ENCODE measurements at regions not wholly inside any gene's neighbourhood (a gene's known extent, or its start where the extent isn't known, plus 50 kb on each side); places are given as distances from the start of the nearest gene placed in this dataset.

GRCh38 chr5:17878541-17878940 lies 244.3 kb downstream of the TAF11L14 start:
- TF ChIP-seq, protein P1, sequence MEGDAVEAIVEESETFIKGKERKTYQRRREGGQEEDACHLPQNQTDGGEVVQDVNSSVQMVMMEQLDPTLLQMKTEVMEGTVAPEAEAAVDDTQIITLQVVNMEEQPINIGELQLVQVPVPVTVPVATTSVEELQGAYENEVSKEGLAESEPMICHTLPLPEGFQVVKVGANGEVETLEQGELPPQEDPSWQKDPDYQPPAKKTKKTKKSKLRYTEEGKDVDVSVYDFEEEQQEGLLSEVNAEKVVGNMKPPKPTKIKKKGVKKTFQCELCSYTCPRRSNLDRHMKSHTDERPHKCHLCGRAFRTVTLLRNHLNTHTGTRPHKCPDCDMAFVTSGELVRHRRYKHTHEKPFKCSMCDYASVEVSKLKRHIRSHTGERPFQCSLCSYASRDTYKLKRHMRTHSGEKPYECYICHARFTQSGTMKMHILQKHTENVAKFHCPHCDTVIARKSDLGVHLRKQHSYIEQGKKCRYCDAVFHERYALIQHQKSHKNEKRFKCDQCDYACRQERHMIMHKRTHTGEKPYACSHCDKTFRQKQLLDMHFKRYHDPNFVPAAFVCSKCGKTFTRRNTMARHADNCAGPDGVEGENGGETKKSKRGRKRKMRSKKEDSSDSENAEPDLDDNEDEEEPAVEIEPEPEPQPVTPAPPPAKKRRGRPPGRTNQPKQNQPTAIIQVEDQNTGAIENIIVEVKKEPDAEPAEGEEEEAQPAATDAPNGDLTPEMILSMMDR (IDR thresholded peaks at IDR 0.05; ENCODE audit: low read depth, low read length, poor library complexity, severe bottlenecking): no peak
- TF ChIP-seq EZH2phosphoT487 (IDR thresholded peaks at IDR 0.05; ENCODE audit: borderline replicate concordance, low read length): no peak
